Panc1 (cell line): ENCODE measurements at regions not wholly inside any gene's neighbourhood (a gene's known extent, or its start where the extent isn't known, plus 50 kb on each side); places are given as distances from the start of the nearest gene placed in this dataset.

Source experiments
- ATAC-seq: fragments of 200-7000 bp; cut with Tn5 transposase; 2 replicates; pipeline ENCODE4 v1.9.1; 2020; ENCODE audit warnings: mild to moderate bottlenecking, moderate library complexity
- BruUV-seq: library from RNA; stranded (reverse); fragments of 400-500 nt; replicated peaks from 2 replicates; lab custom pipeline; 2021; lab: Mats Ljungman, UMichigan
- CTCF ChIA-PET: fragments of 300-600 bp; sonication (Branson Sonifier 250); formaldehyde crosslinking; loops from one replicate; lab custom pipeline; 2022; ENCODE audit warnings: antibody characterized with exemption; lab: Charles Lee
- POLR2A ChIA-PET: fragments of 300-600 bp; sonication (Branson Sonifier 250); formaldehyde crosslinking; loops from one replicate; lab custom pipeline; 2022; ENCODE audit warnings: antibody characterized with exemption; lab: Charles Lee
- DNase-seq: peaks from one replicate; pipeline ENCODE4 v3.0.0-alpha.2; 2010; ENCODE audit warnings: low read depth, low spot score
- H3K27ac ChIP-seq: 2 replicates; pipeline ENCODE4 v1.5.1; 2011; ENCODE audit warnings: mild to moderate bottlenecking, low read length, inconsistent platforms
- H3K27me3 ChIP-seq: fragments of 200-500 bp; sonication (Bioruptor generic); 2 replicates; pipeline ENCODE4 v1.6.0; 2014; ENCODE audit warnings: low read length, inconsistent platforms; ENCODE audit not compliant: control insufficient read depth, insufficient read depth
- H3K36me3 ChIP-seq: fragments of 200-500 bp; sonication (Bioruptor generic); 2 replicates; pipeline ENCODE4 v1.5.1; 2014; ENCODE audit warnings: inconsistent platforms, mild to moderate bottlenecking, low read length, moderate library complexity; ENCODE audit not compliant: control insufficient read depth, insufficient read depth
- H3K4me1 ChIP-seq: 2 replicates; pipeline ENCODE4 v1.5.1; 2011; ENCODE audit warnings: inconsistent platforms, mild to moderate bottlenecking, low read length, moderate library complexity; ENCODE audit not compliant: control insufficient read depth, insufficient read depth
- H3K4me3 ChIP-seq, 2 experiments: 2 replicates each; pipeline ENCODE4 v1.5.1; 2011 to 2012; ENCODE audit warnings: low read depth in 2 of 2, low read length in 2 of 2, mild to moderate bottlenecking in 2 of 2, inconsistent platforms in 1 of 2, moderate library complexity in 1 of 2
- H3K9me3 ChIP-seq: fragments of 200-500 bp; sonication (Bioruptor generic); 2 replicates; pipeline ENCODE4 v1.5.1; 2014; ENCODE audit warnings: low read depth, mild to moderate bottlenecking, inconsistent platforms, low read length, moderate library complexity; ENCODE audit not compliant: control insufficient read depth, insufficient read depth
- POLR2AphosphoS5 ChIP-seq: IDR thresholded peaks from 2 replicates; pipeline ENCODE4 v1.6.1; 2012; ENCODE audit warnings: mild to moderate bottlenecking, low read depth, low read length, moderate library complexity
- SIN3A ChIP-seq: IDR thresholded peaks from 2 replicates; pipeline ENCODE4 v1.6.1; 2012; ENCODE audit warnings: low read depth, mild to moderate bottlenecking, low read length, moderate library complexity, borderline replicate concordance; ENCODE audit not compliant: insufficient read depth
- TCF7L2 ChIP-seq: IDR thresholded peaks from 2 replicates; pipeline ENCODE4 v1.6.1; 2011; ENCODE audit warnings: mild to moderate bottlenecking, low read depth, low read length, inconsistent platforms
- in situ Hi-C: cut with HindIII; loops from 2 replicates; pipeline ENCODE4 v1.10.0; 2016; ENCODE audit warnings: low sequenced_read_pairs, low pct_unique_long_range_greater_than_20kb
- intact Hi-C: fragments of 100-400 bp; cut with micrococcal nuclease; formaldehyde crosslinking; loops from one replicate; pipeline ENCODE4 v1.10.0; 2022; ENCODE audit not compliant: unreplicated experiment
- TF ChIP-seq, protein P1 (sequence below): fragments of 450-650 bp; IDR thresholded peaks from 2 replicates; pipeline ENCODE4 v1.5.1; 2017; ENCODE audit warnings: mild to moderate bottlenecking
- TF ChIP-seq, protein P2 (sequence below), 2 experiments: IDR thresholded peaks; 2 replicates each; pipeline ENCODE4 v1.6.1; 2011 to 2012; ENCODE audit warnings: low read depth in 2 of 2, control low read depth in 1 of 2, low read length in 1 of 2, mild to moderate bottlenecking in 1 of 2, moderate library complexity in 1 of 2; ENCODE audit not compliant: insufficient read depth in 1 of 2

DNA sequence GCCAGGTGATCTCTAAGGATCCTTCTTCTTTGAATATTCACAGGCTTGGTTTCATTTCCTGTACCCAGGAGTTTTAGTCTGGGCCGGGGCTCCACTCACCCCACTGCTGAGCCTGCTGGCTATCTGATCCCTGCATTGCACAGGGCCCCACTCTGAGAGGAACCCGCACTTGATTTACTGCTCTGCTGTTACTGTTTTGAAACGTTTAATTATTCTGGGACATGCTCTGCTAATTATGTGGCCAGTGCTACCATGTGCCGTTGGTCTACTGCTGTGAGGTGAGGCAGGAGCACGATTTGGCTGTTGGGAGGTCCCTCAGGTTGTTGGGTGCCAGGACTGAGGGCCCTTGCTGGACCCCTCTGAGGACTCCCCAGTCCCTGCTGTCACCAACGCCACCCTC, 108.7 kb upstream of the SIRPA start:
- Histone ChIP-seq H3K4me1 (no peaks in the 10 kb centered on the region), H3K36me3 (no peaks in the 10 kb centered on the region), H3K27ac (no peak overlapping the region), H3K4me3 (no peak overlapping the region), H3K9me3 (no peaks in the 10 kb centered on the region), H3K27me3 (peaks cover 11% of the 10 kb centered on the region; the same call in 1 of the 2 replicates)
- in situ Hi-C loops (no loop called here), intact Hi-C loops (no loop called here)
- TF ChIP-seq SIN3A (no peak), POLR2AphosphoS5 (no peak), TCF7L2 (no peak)
- TF ChIP-seq, protein P1, sequence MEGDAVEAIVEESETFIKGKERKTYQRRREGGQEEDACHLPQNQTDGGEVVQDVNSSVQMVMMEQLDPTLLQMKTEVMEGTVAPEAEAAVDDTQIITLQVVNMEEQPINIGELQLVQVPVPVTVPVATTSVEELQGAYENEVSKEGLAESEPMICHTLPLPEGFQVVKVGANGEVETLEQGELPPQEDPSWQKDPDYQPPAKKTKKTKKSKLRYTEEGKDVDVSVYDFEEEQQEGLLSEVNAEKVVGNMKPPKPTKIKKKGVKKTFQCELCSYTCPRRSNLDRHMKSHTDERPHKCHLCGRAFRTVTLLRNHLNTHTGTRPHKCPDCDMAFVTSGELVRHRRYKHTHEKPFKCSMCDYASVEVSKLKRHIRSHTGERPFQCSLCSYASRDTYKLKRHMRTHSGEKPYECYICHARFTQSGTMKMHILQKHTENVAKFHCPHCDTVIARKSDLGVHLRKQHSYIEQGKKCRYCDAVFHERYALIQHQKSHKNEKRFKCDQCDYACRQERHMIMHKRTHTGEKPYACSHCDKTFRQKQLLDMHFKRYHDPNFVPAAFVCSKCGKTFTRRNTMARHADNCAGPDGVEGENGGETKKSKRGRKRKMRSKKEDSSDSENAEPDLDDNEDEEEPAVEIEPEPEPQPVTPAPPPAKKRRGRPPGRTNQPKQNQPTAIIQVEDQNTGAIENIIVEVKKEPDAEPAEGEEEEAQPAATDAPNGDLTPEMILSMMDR, result no peak
- TF ChIP-seq, protein P2, sequence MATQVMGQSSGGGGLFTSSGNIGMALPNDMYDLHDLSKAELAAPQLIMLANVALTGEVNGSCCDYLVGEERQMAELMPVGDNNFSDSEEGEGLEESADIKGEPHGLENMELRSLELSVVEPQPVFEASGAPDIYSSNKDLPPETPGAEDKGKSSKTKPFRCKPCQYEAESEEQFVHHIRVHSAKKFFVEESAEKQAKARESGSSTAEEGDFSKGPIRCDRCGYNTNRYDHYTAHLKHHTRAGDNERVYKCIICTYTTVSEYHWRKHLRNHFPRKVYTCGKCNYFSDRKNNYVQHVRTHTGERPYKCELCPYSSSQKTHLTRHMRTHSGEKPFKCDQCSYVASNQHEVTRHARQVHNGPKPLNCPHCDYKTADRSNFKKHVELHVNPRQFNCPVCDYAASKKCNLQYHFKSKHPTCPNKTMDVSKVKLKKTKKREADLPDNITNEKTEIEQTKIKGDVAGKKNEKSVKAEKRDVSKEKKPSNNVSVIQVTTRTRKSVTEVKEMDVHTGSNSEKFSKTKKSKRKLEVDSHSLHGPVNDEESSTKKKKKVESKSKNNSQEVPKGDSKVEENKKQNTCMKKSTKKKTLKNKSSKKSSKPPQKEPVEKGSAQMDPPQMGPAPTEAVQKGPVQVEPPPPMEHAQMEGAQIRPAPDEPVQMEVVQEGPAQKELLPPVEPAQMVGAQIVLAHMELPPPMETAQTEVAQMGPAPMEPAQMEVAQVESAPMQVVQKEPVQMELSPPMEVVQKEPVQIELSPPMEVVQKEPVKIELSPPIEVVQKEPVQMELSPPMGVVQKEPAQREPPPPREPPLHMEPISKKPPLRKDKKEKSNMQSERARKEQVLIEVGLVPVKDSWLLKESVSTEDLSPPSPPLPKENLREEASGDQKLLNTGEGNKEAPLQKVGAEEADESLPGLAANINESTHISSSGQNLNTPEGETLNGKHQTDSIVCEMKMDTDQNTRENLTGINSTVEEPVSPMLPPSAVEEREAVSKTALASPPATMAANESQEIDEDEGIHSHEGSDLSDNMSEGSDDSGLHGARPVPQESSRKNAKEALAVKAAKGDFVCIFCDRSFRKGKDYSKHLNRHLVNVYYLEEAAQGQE (IDR thresholded peaks at IDR 0.05; ENCODE audit: insufficient read depth in 1 of 2, low read depth in 2 of 2, low read length in 1 of 2), result no peak
- BruUV-seq, result no TSS peak
- POLR2A ChIA-PET, result interaction anchor here (0.6 kb wide), 1 partner anchor 435 kb away, joined by 7 read pairs; no protein-coding TSS in a partner anchor
- no peak for DNase-seq
- no peak; the same call in 1 of the 2 replicates for ATAC-seq
- CTCF ChIA-PET, result no interaction called here

DNA sequence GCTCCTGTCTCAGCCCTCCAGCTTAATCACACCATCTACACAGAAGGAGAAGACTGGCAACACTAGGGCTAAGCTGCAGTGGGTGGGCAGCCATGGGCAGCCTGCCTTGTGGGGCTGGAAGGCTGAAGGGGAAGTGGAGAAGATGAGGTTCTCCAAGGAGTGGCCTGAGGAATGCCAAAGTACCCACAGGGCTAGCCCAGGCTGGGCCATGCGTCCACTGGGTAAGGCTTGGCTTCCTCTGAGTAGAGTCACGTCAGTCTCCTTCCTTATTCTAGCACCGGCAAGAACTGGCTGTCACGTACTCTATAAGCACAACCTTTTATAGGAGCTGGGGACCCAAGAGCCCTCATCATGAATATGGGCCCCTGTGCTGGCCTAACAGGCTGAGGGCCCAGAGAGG, 110.6 kb upstream of the SIRPA start:
- ChIA-PET CTCF (no interaction called here), POLR2A (no interaction called here)
- no peaks in the 10 kb centered on the region for H3K9me3 ChIP-seq
- BruUV-seq, result no TSS peak
- H3K4me3 ChIP-seq, result no peak overlapping the region
- no peak for ATAC-seq
- no peaks in the 10 kb centered on the region for H3K4me1 ChIP-seq
- H3K27me3 ChIP-seq, result peaks cover 12% of the 10 kb centered on the region; the same call in 1 of the 2 replicates
- intact Hi-C loops, result no loop called here
- no peak for TF ChIP-seq POLR2AphosphoS5
- no peak for TF ChIP-seq TCF7L2
- TF ChIP-seq, protein P2 (IDR thresholded peaks at IDR 0.05; ENCODE audit: insufficient read depth in 1 of 2, low read depth in 2 of 2, low read length in 1 of 2), result no peak
- no peak for TF ChIP-seq SIN3A
- TF ChIP-seq, protein P1, result no peak
- H3K27ac ChIP-seq, result no peak overlapping the region
- no peaks in the 10 kb centered on the region for H3K36me3 ChIP-seq
- no peak for DNase-seq
- in situ Hi-C loops, result no loop called here
